ENCODE measurements at regions not wholly inside any gene's neighbourhood (a gene's known extent, or its start where the extent isn't known, plus 50 kb on each side); places are given as distances from the start of the nearest gene placed in this dataset.

DNA sequence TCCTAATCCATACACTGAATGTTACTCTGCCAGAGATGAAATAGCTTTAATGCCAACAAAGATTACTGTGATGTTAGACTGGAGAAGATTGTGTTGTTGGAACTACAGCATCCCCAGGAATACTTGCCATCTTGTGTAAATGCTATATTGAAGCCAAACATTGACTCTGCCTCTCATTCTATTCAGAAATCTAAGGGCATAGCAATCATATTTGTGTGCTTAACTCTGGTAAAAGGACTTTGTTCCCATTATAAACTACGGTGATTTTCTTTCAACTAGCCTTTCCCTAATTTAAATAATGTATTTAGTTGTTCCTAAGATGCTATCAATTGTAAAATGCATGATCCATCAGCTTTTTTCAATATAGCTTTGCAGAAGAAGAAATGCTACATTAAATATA, 498.4 kb upstream of the LRRN3 start:
- Histone ChIP-seq H3K4me2 (ENCODE audit: insufficient read depth, low read length) (no peak overlapping the region), H3K9me3 (ENCODE audit: low read depth, low read length) (no peaks in the 10 kb centered on the region), H3K79me2 (ENCODE audit: insufficient read depth, low read length) (no peaks in the 10 kb centered on the region), H3K27me3 (ENCODE audit: insufficient read depth, low read length) (no peaks in the 10 kb centered on the region), H4K20me1 (ENCODE audit: insufficient read depth, low read length) (no peaks in the 10 kb centered on the region), H3K4me1 (ENCODE audit: insufficient read depth, low read length) (no peaks in the 10 kb centered on the region), H2AFZ (ENCODE audit: low read length) (no peak overlapping the region), H3K36me3 (ENCODE audit: insufficient read depth, low read length) (no peaks in the 10 kb centered on the region), H3K4me3 (ENCODE audit: insufficient read depth, low read length) (no peak overlapping the region), H3K27ac (ENCODE audit: low read depth, low read length) (no peak overlapping the region)
- TF ChIP-seq, protein P1, sequence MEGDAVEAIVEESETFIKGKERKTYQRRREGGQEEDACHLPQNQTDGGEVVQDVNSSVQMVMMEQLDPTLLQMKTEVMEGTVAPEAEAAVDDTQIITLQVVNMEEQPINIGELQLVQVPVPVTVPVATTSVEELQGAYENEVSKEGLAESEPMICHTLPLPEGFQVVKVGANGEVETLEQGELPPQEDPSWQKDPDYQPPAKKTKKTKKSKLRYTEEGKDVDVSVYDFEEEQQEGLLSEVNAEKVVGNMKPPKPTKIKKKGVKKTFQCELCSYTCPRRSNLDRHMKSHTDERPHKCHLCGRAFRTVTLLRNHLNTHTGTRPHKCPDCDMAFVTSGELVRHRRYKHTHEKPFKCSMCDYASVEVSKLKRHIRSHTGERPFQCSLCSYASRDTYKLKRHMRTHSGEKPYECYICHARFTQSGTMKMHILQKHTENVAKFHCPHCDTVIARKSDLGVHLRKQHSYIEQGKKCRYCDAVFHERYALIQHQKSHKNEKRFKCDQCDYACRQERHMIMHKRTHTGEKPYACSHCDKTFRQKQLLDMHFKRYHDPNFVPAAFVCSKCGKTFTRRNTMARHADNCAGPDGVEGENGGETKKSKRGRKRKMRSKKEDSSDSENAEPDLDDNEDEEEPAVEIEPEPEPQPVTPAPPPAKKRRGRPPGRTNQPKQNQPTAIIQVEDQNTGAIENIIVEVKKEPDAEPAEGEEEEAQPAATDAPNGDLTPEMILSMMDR (IDR thresholded peaks at IDR 0.05; ENCODE audit: extremely low read depth, low read depth, low read length), result no peak
- no peak for DNase-seq (ENCODE audit: insufficient read length, low spot score, missing footprints)

DNA sequence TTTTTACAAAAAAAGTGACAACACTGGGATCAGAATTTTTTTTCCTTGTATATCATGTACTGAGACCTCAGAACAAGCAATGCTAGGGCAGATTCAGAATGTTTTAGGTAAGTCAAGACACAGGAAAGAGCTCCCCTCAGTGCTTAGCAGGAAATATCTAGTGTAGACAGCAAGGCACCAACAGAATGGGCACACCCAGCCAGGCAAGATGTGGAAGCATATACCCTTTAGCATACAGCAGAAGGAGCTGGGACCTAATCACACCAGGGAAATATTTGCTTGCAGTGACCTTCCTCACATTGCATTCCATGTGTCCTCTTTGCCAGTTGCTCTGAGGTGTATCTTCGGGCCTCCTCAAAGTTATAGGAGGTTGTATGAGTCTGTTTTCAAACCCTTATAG, 497.6 kb upstream of the LRRN3 start:
- Histone ChIP-seq H3K9me3 (ENCODE audit: low read depth, low read length) (no peaks in the 10 kb centered on the region), H4K20me1 (ENCODE audit: insufficient read depth, low read length) (no peaks in the 10 kb centered on the region), H3K4me2 (ENCODE audit: insufficient read depth, low read length) (no peak overlapping the region), H3K36me3 (ENCODE audit: insufficient read depth, low read length) (no peaks in the 10 kb centered on the region), H2AFZ (ENCODE audit: low read length) (no peak overlapping the region), H3K79me2 (ENCODE audit: insufficient read depth, low read length) (no peaks in the 10 kb centered on the region), H3K4me3 (ENCODE audit: insufficient read depth, low read length) (no peak overlapping the region), H3K27ac (ENCODE audit: low read depth, low read length) (no peak overlapping the region), H3K27me3 (ENCODE audit: insufficient read depth, low read length) (no peaks in the 10 kb centered on the region), H3K4me1 (ENCODE audit: insufficient read depth, low read length) (no peaks in the 10 kb centered on the region)
- DNase-seq (ENCODE audit: insufficient read length, low spot score, missing footprints), result no peak
- TF ChIP-seq, protein P1 (IDR thresholded peaks at IDR 0.05; ENCODE audit: extremely low read depth, low read depth, low read length), result no peak

DNA sequence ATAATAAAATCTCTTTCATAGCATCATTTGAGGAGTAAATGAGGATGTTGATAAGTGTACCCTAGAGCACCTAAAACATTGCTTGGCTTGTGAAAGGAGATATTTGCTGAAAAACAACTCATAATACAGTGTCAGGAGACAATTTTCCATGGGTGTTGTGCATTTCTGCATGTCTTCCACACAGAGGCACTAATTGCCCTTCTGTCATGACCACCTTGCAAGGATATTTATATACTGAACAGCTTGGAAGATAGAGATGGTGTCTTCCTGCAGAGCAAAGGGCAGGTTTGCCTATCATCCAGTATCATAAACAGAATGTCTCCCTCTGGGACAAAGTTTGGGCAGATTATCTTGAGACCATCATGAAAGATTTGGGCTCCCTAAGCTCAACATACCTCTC, 495.2 kb upstream of the LRRN3 start:
- Histone ChIP-seq H3K27me3 (ENCODE audit: insufficient read depth, low read length) (no peaks in the 10 kb centered on the region), H3K9me3 (ENCODE audit: low read depth, low read length) (no peaks in the 10 kb centered on the region), H4K20me1 (ENCODE audit: insufficient read depth, low read length) (no peaks in the 10 kb centered on the region), H3K4me3 (ENCODE audit: insufficient read depth, low read length) (no peak overlapping the region), H2AFZ (ENCODE audit: low read length) (no peak overlapping the region), H3K4me1 (ENCODE audit: insufficient read depth, low read length) (no peaks in the 10 kb centered on the region), H3K27ac (ENCODE audit: low read depth, low read length) (no peak overlapping the region), H3K4me2 (ENCODE audit: insufficient read depth, low read length) (no peak overlapping the region), H3K36me3 (ENCODE audit: insufficient read depth, low read length) (no peaks in the 10 kb centered on the region), H3K79me2 (ENCODE audit: insufficient read depth, low read length) (no peaks in the 10 kb centered on the region)
- DNase-seq (ENCODE audit: insufficient read length, low spot score, missing footprints), result peak; percentile 15
- TF ChIP-seq, protein P1 (IDR thresholded peaks at IDR 0.05; ENCODE audit: extremely low read depth, low read depth, low read length), result no peak

DNA sequence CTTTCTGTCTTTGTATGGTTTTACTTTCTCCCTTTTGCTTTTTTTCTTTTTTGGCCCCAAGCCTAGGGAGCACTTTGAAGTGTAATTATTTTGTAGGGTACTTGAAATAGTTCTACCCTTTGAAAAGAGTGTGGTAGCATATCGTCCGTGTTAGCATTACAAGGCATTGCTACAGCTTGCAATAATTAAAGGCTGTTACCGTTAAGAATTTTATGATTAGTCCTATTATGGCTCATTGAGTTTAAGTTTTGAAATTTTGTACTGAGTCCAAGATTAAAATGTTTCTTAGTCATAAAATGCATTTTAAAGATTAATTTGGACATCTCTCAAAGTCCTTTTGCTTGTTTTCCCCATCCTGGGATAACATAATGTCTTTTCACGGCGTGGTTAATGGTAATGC, 490.0 kb upstream of the LRRN3 start:
- no peak for DNase-seq (ENCODE audit: insufficient read length, low spot score, missing footprints)
- no peak overlapping the region for H3K27ac ChIP-seq (ENCODE audit: low read depth, low read length)

More for the DNA sequence above, 490.0 kb upstream of the LRRN3 start:
- no peaks in the 10 kb centered on the region for H3K27me3 ChIP-seq (ENCODE audit: insufficient read depth, low read length)
- no peaks in the 10 kb centered on the region for H3K36me3 ChIP-seq (ENCODE audit: insufficient read depth, low read length)
- no peak overlapping the region for H2AFZ ChIP-seq (ENCODE audit: low read length)
- TF ChIP-seq, protein P1 (IDR thresholded peaks at IDR 0.05; ENCODE audit: extremely low read depth, low read depth, low read length), result no peak
- no peaks in the 10 kb centered on the region for H3K4me1 ChIP-seq (ENCODE audit: insufficient read depth, low read length)
- no peaks in the 10 kb centered on the region for H3K79me2 ChIP-seq (ENCODE audit: insufficient read depth, low read length)
- H3K4me3 ChIP-seq (ENCODE audit: insufficient read depth, low read length), result no peak overlapping the region
- no peaks in the 10 kb centered on the region for H4K20me1 ChIP-seq (ENCODE audit: insufficient read depth, low read length)
- H3K4me2 ChIP-seq (ENCODE audit: insufficient read depth, low read length), result no peak overlapping the region
- H3K9me3 ChIP-seq (ENCODE audit: low read depth, low read length), result no peaks in the 10 kb centered on the region
